ENCODE measurements at regions not wholly inside any gene's neighbourhood (a gene's known extent, or its start where the extent isn't known, plus 50 kb on each side); places are given as distances from the start of the nearest gene placed in this dataset.

DNA sequence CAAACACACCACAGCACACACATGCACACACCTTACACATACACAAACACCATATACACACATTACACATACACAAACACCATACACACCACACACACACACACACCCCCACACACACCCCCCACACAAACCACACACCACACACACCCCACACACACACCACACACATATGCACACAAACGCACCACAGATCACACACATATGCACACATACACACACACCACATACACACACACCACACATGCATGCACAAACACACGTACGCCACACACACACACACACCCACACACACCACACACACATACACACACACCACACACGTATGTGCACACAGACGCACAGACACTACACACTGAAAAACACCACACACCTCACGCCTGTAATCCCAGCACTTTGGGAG lies 166.0 kb downstream of the AHSP start:
- TF ChIP-seq, protein P1, sequence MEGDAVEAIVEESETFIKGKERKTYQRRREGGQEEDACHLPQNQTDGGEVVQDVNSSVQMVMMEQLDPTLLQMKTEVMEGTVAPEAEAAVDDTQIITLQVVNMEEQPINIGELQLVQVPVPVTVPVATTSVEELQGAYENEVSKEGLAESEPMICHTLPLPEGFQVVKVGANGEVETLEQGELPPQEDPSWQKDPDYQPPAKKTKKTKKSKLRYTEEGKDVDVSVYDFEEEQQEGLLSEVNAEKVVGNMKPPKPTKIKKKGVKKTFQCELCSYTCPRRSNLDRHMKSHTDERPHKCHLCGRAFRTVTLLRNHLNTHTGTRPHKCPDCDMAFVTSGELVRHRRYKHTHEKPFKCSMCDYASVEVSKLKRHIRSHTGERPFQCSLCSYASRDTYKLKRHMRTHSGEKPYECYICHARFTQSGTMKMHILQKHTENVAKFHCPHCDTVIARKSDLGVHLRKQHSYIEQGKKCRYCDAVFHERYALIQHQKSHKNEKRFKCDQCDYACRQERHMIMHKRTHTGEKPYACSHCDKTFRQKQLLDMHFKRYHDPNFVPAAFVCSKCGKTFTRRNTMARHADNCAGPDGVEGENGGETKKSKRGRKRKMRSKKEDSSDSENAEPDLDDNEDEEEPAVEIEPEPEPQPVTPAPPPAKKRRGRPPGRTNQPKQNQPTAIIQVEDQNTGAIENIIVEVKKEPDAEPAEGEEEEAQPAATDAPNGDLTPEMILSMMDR (conservative IDR thresholded peaks at IDR 0.05 in 1 of 2, IDR thresholded peaks at IDR 0.05 in 1 of 2; ENCODE audit: extremely low read depth in 1 of 2, insufficient read depth in 1 of 2, low read depth in 1 of 2, low read length in 2 of 2): no peak
- no peak for TF ChIP-seq EZH2 (IDR thresholded peaks at IDR 0.05; ENCODE audit: borderline replicate concordance, low read length)

All from mammary epithelial cell (primary cell).